ENCODE measurements at regions not wholly inside any gene's neighbourhood (a gene's known extent, or its start where the extent isn't known, plus 50 kb on each side); places are given as distances from the start of the nearest gene placed in this dataset.

DNA sequence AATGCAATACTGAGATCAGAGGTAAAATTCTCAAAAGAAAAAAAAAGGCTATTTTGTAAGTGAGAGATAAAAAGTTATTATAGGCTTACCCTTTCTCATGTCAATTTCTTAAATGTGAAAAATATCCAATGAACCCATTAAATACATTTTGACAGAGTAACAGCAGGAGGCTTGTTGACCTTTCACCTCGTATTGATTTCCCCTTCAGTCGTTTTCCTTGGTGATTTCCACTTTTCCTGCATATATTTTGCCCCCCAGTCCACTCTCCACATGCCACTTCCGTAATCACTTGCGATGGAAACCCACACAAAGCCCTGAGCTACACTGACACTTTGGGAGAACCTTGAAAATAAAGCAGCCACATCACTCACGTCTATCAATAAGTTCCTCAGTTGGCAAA is 248.1 kb upstream of the OBI1 start:
- TF ChIP-seq, protein P1, sequence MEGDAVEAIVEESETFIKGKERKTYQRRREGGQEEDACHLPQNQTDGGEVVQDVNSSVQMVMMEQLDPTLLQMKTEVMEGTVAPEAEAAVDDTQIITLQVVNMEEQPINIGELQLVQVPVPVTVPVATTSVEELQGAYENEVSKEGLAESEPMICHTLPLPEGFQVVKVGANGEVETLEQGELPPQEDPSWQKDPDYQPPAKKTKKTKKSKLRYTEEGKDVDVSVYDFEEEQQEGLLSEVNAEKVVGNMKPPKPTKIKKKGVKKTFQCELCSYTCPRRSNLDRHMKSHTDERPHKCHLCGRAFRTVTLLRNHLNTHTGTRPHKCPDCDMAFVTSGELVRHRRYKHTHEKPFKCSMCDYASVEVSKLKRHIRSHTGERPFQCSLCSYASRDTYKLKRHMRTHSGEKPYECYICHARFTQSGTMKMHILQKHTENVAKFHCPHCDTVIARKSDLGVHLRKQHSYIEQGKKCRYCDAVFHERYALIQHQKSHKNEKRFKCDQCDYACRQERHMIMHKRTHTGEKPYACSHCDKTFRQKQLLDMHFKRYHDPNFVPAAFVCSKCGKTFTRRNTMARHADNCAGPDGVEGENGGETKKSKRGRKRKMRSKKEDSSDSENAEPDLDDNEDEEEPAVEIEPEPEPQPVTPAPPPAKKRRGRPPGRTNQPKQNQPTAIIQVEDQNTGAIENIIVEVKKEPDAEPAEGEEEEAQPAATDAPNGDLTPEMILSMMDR (IDR thresholded peaks at IDR 0.05): no peak
- TF ChIP-seq POLR2A (IDR thresholded peaks at IDR 0.05): no peak

Measured in adrenal gland (tissue), 5 donors.